ENCODE measurements at regions not wholly inside any gene's neighbourhood (a gene's known extent, or its start where the extent isn't known, plus 50 kb on each side); places are given as distances from the start of the nearest gene placed in this dataset.

GRCh38 chr4:23353200-23353599 is 536.6 kb downstream of the PPARGC1A start:
- DNase-seq (ENCODE audit: low read depth in 2 of 3, low spot score in 2 of 3), result no peak

- DNase-seq (ENCODE audit: low read depth in 2 of 3, low spot score in 2 of 3), result no peak
Observed at GRCh38 chr4:23348789-23349498, 540.9 kb downstream of the PPARGC1A start.

- DNase-seq (ENCODE audit: low read depth in 2 of 3, low spot score in 2 of 3), result no peak
Observed at GRCh38 chr4:23337292-23337691, 552.6 kb downstream of the PPARGC1A start.

- DNase-seq (ENCODE audit: low read depth in 2 of 3, low spot score in 2 of 3), result no peak
Observed at GRCh38 chr4:23333946-23334878, 555.6 kb downstream of the PPARGC1A start.

GRCh38 chr4:23333556-23333945 is 556.3 kb downstream of the PPARGC1A start:
- DNase-seq (ENCODE audit: low read depth in 2 of 3, low spot score in 2 of 3), result no peak

GRCh38 chr4:23332313-23332712 is 557.5 kb downstream of the PPARGC1A start:
- no peak for DNase-seq (ENCODE audit: low read depth in 2 of 3, low spot score in 2 of 3)

GRCh38 chr4:23327120-23327519 is 562.7 kb downstream of the PPARGC1A start:
- no peak for DNase-seq (ENCODE audit: low read depth in 2 of 3, low spot score in 2 of 3)

- no peak for DNase-seq (ENCODE audit: low read depth in 2 of 3, low spot score in 2 of 3)
Observed at GRCh38 chr4:23324021-23324690, 565.7 kb downstream of the PPARGC1A start.

- DNase-seq (ENCODE audit: low read depth in 2 of 3, low spot score in 2 of 3), result no peak
Observed at GRCh38 chr4:23323436-23323835, 566.4 kb downstream of the PPARGC1A start.

- DNase-seq (ENCODE audit: low read depth in 2 of 3, low spot score in 2 of 3), result no peak
Observed at GRCh38 chr4:23322732-23323131, 567.1 kb downstream of the PPARGC1A start.

- DNase-seq (ENCODE audit: low read depth in 2 of 3, low spot score in 2 of 3), result no peak
Observed at GRCh38 chr4:23320931-23321587, 568.8 kb downstream of the PPARGC1A start.

GRCh38 chr4:23312686-23313085 is 577.2 kb downstream of the PPARGC1A start:
- DNase-seq (ENCODE audit: low read depth in 2 of 3, low spot score in 2 of 3), result no peak

GRCh38 chr4:23311983-23312382 is 577.9 kb downstream of the PPARGC1A start:
- no peak for DNase-seq (ENCODE audit: low read depth in 2 of 3, low spot score in 2 of 3)

- no peak for DNase-seq (ENCODE audit: low read depth in 2 of 3, low spot score in 2 of 3)
Observed at GRCh38 chr4:23305026-23305425, 584.8 kb downstream of the PPARGC1A start.

GRCh38 chr4:23298371-23298770 is 591.5 kb downstream of the PPARGC1A start:
- DNase-seq (ENCODE audit: low read depth in 2 of 3, low spot score in 2 of 3), result no peak

- no peak for DNase-seq (ENCODE audit: low read depth in 2 of 3, low spot score in 2 of 3)
Observed at GRCh38 chr4:23297327-23297726, 592.5 kb downstream of the PPARGC1A start.

GRCh38 chr4:23291139-23291538 is 598.4 kb downstream of the GBA3 start:
- no peak for DNase-seq (ENCODE audit: low read depth in 2 of 3, low spot score in 2 of 3)

GRCh38 chr4:23290656-23291055 is 597.9 kb downstream of the GBA3 start:
- no peak for DNase-seq (ENCODE audit: low read depth in 2 of 3, low spot score in 2 of 3)

- DNase-seq (ENCODE audit: low read depth in 2 of 3, low spot score in 2 of 3), result no peak
Observed at GRCh38 chr4:23279377-23279986, 586.7 kb downstream of the GBA3 start.

- DNase-seq (ENCODE audit: low read depth in 2 of 3, low spot score in 2 of 3), result no peak
Observed at GRCh38 chr4:23278845-23279244, 586.1 kb downstream of the GBA3 start.

GRCh38 chr4:23276076-23276475 is 583.3 kb downstream of the GBA3 start:
- DNase-seq (ENCODE audit: low read depth in 2 of 3, low spot score in 2 of 3), result no peak
